ENCODE measurements at regions not wholly inside any gene's neighbourhood (a gene's known extent, or its start where the extent isn't known, plus 50 kb on each side); places are given as distances from the start of the nearest gene placed in this dataset.

DNA sequence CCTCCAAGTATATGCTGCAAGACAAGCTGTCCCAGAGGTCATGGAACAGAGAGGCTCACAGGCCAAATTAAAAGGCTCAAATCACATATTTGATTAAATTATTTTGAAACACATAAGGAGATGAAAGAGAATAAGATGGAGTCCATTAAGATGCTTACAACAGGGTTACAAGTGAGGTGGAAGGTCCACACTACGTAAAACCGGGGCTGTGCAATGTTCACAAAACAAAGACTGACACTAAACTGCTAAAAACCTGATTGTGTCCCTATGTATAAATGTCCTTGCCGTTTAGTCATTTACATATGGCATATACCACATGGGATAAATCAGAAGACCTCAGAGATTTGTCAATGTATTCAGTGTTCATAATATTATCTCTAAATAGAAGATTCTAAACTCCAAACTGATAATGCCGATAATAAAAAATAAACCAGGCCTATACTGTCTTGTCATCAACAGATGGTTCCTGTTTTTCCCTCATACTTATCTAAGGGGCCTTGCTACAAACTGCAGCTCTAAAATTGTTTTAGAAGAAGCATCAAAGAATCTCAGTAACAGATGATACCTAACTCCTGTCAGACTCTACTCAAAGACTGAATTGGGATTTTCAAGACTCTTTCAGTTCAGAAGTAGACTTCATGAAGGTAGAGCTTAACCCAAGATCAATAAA is 51.8 kb upstream of the RIPOR2 start:
- no peak for DNase-seq (ENCODE audit: low spot score)

DNA sequence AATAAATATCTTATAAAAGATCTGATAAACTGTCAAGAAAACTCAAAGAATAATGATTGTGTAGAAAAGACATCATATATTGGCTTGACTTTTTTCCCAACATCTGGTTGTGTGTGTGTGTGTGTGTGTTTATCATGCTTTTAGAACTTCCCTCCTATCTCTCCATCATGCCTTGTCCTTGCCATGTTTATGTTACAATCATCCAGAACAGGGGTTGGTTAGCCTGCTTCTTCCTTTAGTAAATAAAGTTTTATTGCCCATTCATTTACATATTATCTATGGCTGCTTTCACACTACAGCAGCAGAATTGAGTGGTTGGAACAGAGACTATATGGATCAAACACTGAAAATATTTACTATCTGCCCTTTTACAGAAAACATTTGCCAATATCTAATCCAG is 52.8 kb upstream of the RIPOR2 start:
- no peak for DNase-seq (ENCODE audit: low spot score)

DNA sequence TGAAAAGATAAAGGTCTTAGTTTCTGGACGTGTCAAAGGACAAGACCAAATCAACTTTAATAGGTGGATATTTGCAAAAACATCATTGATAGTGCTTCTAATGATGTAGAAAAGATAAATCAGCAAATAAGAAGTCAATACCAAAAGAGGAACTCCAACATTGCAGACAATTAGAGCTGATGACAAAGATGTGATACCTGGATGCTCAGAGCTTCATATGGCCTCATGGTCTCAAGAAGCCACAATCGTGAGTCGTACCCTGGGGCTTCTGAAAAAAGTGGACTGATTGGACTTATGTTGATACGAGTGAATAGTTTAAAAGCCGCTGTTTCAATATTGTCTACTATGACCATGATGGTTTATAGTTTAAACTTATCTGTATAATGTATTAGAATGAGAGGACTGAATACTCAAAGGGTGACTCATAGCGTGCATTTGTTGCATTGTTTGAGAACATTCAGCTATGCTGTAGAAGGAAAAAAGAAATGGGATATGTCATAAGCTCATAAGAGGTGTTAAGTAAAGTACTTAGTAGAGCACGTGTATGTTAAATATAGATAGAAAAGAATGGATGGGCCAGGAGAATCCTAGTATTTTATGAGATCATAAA is 54.6 kb upstream of the RIPOR2 start:
- no peak for DNase-seq (ENCODE audit: low spot score)

DNA sequence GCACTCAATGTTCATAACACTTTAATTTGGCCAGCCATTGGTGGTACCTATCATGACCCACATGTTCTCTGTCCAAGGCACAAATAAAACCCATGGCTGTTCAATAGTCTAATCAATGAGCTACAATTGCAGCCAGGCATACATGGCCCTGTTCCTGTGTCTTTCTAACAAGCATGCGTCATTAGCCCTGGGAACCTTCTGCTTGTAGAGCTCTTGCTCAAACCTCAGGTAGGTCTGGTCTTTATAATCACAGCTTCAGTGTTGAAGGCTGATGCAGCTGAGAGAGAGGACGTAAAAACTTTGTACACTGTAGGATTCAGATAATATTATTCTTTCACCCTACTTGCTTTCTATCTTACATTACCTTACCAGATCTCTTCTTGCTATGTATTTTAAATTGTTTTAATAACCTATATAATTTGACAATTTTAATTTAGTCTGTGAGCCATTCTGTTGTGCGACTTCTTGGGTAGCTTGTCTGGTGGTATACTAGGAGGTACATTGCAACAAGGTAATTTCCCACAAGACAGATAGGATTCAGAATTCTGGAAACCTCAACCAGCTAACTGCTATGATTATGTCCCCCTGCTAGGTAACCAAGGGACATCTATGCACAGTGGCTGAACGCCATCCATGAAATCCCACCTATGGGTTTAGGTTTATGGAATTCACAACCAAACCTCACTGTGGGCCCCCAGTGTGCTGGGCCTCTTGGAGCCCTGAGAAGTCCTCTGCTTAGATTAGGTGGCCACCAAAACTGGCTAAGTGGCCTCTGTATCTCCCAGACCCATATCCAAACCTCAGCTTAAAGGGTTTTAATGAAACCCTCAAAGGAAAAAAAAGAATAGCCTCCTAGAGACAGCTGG is 55.4 kb upstream of the RIPOR2 start:
- no peak for DNase-seq (ENCODE audit: low spot score)

DNA sequence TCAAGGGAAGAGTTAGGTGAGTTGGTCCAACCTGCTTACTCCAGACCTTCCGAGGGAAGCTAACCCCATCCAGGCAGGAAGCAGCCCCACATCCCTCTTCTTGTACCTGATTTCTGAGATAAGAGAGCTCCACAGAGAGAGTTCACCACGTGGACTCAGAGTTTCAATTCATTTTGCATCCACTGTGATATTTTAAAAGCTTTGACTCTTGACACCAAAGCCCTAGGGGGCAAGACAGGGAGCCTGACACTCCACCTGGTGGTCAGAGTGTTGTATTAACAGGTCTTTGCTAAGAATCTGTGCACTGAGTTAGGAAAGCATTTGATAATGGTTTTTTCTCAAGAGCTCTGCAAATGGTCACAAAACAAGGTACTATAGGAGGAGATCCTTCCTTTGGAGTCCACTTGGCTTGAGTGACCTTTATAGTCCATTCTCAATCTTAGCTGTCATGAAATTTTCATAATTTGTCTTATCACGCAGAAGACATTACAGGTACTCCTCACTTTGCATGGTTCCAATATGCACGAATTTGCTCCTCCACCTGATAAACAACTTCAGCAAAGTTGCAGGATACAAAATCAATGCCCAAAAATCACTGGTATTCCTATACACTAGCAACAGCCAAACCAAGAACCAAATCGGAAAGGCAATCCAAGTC is 56.2 kb upstream of the RIPOR2 start:
- DNase-seq (ENCODE audit: low spot score): peak; percentile 45

DNA sequence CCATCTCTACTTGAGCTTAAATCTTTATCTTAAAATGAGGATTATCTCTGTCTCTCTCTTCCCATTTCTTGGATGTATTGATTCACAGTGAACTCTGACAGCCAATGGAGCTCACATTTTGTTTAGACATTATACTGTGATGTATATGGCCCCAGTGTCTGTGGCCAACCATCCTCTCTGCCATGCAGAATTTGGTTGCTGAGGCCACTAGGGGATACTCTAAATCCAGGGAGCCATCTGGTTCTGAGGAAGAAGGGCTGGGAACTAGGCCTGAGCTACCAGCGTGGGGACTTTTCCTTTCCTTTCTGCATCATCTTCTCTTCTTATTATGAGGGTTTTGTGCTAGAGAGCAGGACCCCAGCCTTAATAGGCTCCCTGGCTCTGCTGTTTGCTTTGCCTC is 59.1 kb upstream of the RIPOR2 start:
- no peak for DNase-seq (ENCODE audit: low spot score)

DNA sequence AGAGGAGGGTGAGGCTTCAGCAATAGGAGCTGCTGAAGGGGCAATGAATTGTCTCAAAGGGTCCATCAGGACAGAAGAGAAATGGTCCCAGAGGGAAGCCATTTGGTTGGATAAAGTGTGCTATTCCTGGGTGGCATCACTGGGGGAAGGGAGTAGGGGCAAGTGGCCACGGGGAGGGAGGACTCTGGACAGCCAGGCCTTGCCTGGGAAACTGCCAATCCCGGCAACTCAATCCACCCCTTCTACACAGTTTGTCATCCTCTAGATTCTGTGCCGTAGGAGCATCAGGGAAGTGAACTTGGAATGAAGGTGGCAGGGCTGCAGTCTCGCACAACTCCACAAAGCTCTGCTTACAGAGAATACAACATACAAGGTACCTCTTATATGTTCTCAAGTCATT is 59.5 kb upstream of the RIPOR2 start:
- DNase-seq (ENCODE audit: low spot score): no peak

DNA sequence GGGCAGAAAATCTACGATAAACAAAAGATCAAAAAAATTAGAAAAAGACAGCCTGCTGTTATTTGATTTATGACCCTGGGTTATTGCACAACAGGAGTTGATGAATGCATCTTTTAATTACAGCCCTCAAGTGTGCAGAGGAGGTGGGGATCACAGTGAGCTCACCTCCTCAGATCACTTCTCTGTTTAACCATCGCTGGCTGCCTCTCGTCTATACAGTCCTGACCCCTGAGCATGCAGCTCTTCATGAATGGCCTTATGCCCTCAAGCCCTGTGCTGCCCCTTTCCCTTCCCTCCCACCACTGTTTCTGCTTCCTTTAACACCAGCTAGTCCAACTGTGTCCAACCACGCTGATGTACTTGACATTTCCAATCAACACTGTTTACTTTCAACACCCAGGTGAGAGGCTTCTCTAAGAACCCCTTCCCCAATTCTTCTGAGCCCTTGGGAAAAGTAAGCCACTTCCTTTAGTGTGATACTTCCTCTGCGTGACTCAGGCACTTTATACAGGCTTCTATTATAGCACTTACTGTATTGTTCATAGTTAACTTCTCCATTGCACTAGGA is 60.6 kb upstream of the RIPOR2 start:
- DNase-seq (ENCODE audit: low spot score): no peak

DNA sequence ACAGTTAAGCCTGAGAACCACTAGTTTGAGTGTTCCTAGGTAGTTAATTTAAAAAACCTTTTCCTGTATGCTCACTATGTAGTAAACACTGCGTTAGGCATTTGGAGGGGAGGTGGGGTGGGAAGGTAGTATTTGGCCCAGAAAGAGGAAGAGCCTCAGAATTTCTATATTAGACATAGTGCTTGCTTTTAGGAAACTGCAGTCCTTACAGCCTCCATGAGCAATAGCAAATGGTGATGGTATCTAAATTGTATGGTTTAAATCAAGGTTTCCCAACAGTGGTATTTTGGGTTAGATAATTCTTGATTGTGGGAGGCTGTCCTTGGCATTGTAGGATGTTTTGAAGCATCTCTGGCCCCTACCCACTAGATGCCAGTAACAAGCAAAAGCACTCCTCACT is 61.5 kb upstream of the RIPOR2 start:
- no peak for DNase-seq (ENCODE audit: low spot score)

DNA sequence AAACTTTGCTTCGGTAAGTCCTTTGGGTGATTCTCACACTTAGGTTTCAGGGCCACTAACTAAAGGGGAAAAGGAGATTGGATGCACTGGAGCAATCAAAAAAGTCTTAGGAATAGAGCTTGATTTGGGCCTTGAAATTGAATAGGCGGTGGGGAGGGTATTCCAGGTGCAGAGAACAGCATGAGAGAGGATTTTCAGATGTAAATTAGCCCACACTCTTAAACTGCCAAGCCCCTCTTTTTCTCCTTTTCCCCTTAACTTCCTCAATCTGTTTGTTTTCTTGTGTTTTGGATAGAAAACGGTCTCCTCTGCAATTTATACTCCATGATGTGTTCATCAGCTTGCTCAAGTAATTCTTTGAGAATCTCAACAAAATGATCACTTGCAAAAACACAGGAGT is 62.1 kb upstream of the RIPOR2 start:
- no peak for DNase-seq (ENCODE audit: low spot score)

DNA sequence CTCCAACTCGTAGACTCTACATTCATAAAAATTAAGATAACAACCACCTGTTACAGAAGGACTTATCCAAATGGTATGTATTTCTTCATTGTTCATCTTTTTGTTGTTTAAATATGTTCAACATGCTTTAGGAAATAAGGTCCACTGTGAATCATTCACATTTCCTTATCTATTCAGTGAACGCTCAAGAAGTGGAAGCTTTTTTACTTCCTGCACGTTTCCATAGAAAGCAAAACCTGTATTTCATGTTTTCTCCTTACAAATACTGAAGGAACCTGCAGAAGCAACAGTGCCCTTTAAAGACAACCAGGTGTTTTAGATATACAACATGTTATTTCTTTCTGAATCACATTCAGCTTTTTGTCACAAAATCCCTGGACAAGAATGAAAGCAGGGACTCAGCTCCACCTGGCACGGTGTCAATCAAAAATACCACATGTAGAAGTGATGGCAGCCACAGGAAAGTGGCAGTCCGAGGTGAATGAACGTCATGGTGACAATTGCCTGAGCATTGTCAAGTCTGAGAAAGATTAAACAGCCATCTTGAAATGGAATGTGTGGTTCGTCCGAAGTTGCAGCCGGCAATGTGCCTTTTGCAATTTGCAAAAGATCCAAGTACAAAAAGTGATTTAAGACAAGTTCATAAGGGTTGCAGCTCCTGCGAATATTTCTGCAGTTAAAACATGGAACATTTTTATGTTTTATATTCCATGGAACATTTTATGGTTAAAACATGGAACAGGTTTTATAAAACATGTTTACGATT is 66.7 kb upstream of the RIPOR2 start:
- DNase-seq (ENCODE audit: low spot score): no peak

DNA sequence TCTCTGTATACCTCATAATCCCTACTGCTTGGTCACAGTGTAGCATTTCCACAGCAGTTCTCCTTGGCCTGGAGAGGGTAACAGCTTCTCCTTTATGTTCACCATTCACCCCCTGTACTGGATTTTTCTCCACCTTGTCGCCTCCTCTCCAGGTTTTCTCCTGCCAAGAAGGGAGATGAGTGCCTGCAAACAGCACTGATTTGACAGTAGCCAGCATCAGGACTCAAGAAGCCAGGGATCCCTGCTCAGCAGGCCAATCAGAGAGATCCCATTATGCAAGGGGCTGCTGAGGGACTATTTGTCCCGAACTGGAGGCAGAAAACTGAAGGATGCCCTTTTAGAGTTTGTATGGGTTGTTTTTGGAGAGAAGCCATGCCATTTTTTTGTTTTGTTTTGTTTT is 68.6 kb upstream of the RIPOR2 start:
- no peak for DNase-seq (ENCODE audit: low spot score)

DNA sequence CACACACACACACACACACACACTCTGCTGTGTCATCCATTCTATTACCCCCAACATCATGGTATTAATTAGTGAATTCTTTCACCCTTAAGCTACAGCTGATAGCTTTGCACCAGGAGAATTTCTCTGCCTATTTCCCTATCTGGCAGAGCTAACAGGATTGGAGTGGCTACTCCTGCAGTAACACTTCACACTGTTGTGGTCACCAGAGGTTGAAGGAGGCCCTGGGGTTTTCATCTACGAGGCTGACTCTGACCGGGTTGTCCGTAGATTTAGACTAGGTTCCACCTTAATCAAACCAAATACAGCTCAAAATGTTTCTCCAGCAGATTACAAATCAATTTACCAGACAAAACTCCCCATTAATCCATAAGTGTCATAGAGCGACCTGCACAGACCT is 69.2 kb upstream of the RIPOR2 start:
- DNase-seq (ENCODE audit: low spot score): no peak

DNA sequence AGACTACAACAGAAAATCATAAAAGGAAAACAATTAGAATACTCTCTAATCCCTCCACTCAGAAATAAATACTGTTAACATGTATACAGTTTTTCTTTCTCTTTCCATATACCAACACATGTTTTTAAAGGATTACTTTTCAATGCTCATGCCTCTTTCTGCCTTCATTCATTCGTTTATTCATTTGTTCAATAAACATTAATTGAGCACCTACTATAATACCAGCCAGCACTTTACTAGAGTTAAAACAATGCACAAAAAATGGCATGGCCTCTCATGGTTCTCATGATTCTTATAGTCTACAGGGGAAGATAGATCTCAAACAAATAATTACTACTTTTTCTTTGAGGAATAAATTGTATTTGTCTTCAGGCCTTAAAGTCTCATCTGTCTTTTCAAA is 70.3 kb upstream of the RIPOR2 start:
- DNase-seq (ENCODE audit: low spot score): no peak

DNA sequence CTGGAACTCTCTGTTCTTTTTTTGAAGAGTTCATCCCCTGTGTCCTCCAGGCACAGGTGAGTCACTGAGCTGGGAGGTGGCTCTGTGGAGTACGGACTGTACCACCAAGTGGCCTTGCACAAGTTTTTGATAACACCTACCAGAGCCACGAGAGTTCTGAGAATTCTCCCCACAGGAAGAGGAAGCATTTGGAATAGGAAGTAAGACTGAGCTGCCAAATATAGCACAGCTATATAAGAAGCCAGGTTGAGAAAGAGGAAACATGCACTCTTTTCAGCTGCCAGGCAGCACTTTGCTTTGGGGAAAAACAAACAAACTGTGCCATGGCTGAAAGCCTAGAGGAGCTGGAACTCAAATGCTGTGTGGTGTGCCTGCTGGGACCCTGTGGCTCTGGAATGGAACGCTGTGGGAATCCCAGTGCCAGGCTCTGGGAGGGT is 70.8 kb upstream of the RIPOR2 start:
- DNase-seq (ENCODE audit: low spot score): no peak

DNA sequence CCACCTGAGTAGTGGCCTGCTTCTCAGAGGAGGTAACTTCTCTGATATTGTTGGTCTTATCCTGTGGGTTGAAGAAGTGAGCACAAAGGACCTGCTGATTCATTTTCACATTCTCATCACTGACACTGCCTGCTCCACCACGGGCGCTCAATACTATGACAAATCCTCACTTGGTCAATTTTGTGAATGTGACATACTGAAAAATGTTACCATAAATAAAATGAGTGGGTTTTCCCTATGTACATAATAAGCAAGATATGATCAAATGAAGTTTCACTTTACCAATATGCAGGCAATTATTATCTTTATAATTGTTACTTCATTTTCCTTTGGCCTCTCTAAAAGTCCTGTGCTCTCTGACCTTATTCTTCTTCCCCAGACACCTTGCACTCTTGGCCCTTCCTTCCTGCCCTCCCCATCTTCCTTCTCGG is 71.5 kb upstream of the RIPOR2 start:
- DNase-seq (ENCODE audit: low spot score): no peak

DNA sequence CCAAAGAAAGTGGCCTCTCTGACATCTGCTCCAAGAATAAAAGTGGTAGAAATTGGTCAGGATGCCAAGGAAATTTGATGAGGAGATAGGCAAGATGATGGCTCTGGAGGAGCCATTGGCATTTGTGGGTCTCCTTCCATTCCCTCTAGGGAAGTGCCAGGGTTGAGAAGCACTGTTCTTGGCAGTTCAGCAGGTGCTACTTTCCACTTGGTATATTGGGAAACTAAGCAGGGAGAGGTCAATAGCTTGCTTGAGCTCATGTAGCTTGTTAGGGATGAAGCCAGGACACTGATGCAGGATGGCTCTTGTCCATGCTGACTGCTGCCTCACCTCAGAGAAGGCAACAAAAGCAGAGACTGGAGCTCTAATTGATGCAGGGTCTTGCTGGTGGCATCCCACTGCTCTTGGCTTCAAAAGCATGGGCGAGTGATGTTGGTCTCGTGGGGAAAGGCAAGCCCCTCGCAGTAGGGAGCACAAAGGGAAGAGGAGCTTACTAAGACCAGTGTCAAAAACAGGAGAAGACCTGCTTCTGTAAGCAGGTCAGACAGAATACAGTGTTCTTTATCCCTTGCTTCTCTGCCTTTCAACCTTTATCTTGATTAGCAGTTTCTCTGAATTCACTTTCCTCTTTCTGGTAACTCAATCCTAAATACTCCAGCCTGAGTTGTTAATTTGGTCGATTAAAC is 73.1 kb upstream of the RIPOR2 start:
- DNase-seq (ENCODE audit: low spot score): no peak

DNA sequence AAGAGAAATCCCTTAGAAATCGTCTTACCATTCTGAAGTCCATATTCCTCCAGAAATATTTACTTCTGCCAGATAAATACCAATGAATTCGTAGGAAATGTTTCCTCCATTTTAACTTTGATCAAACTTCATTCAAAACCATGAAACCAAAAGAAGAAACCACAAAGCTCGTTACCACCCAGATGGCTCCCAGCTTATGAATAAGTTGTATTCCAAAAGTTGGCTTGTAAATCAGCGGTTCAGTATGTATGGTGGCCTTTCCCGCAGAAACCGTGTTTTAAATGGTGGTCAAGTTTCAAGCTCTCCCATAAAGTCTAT is 73.6 kb upstream of the RIPOR2 start:
- no peak for DNase-seq (ENCODE audit: low spot score)

DNA sequence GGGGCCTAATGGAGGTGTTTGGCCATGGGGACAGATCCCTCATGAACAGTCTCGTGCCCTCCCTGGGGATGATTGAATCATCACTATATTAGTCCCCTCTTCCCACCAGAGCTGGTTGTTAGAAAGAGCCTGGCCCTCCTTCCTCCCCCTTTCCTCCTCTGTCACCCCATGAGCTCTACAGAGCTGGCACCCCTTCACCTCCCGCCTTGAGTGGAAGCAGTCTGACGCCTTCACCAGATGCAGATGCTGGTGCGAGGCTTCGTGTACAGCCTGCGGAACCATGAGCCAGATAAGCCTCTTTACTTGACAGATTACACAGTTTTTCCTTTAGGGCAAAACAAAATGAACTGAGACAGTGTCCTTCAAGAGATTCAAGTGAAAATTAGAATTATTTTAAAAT is 74.4 kb upstream of the RIPOR2 start:
- no peak for DNase-seq (ENCODE audit: low spot score)

DNA sequence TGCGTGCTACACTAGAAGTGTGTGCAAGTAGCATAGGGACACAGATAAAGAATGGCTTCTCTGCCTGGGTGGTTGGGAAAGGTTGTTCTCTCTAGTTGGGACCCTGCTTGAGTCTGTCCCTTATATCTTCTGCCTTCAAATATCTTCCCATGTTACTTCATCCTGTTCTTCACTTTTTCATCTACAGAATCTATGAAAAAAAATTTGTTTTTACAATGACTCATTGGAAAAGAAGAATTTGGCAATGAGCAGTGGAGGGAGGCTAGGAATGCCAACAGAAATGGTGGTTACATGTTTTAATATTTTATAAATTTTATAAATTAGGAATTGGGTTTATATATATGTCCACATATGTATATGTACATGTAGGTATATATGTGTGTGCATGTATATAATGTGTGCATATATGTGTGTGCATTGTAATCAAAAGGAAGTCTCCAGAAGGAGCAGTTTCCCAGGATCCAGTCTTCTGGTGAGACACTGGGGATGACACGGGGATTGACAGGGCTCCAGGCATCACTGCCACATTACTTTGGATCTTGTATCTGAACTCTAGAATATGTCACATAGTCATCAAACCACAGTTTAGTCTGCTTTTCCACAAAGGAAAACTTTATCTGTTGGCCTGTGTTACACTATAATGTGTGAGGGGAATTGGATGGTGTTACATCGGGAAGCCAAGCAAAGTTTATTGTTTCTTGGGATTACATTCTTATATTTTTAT is 75.3 kb upstream of the RIPOR2 start:
- no peak for DNase-seq (ENCODE audit: low spot score)

DNA sequence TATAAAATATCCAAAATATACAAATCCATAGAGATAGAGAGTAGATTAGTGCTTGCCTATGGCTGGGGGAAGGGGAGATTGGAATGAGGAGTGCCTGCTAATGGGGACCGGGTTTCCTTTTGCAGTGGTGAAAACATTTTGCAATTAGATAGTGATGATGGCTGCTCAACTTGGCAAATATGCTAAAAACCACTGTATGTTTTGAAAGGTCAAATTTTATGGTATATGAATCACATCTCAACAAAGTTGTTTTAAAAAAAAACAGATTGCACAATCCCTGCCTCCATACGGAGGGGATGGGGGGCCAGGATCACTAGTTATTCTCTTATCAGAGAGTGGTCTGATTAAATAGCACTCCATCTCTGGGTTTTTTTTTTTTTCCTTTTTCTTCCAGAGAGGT is 76.9 kb upstream of the RIPOR2 start:
- DNase-seq (ENCODE audit: low spot score): no peak

Measured in hematopoietic multipotent progenitor cell treated with erythropoietin and hydrocortisone succinate and interleukin-3 and kit ligand, for 15 days (in vitro differentiated cells).